SK-N-SH treated with all-trans-retinoic acid at 6 μM for 48 hours (cell line): ENCODE measurements at regions not wholly inside any gene's neighbourhood (a gene's known extent, or its start where the extent isn't known, plus 50 kb on each side); places are given as distances from the start of the nearest gene placed in this dataset.

Experiments used
- ARNTL ChIP-seq: fragments of 450-650 bp; formaldehyde crosslinking; IDR thresholded peaks from 2 replicates; pipeline ENCODE4 v1.5.0; 2020; ENCODE audit warnings: low read depth, mild to moderate bottlenecking, moderate library complexity, borderline replicate concordance
- CREB5 ChIP-seq: fragments of 250-450 bp; sonication (Bioruptor Pico); IDR thresholded peaks from 2 replicates; pipeline ENCODE4 v1.5.1; 2020; ENCODE audit warnings: low read depth, mild to moderate bottlenecking, moderate library complexity
- CSDC2 ChIP-seq: fragments of 250-450 bp; sonication (Bioruptor Pico); IDR thresholded peaks from 2 replicates; pipeline ENCODE4 v1.5.0; 2020; ENCODE audit warnings: mild to moderate bottlenecking, moderate library complexity
- GLIS3 ChIP-seq: fragments of 250-450 bp; sonication (Bioruptor Pico); IDR thresholded peaks from 2 replicates; pipeline ENCODE4 v1.5.0; 2020; ENCODE audit warnings: mild to moderate bottlenecking, moderate library complexity
- ISL1 ChIP-seq: fragments of 250-450 bp; sonication (Bioruptor Pico); IDR thresholded peaks from 2 replicates; pipeline ENCODE4 v2.1.2; 2022; ENCODE audit warnings: mild to moderate bottlenecking, moderate library complexity
- RARB ChIP-seq: fragments of 250-450 bp; sonication (Bioruptor Pico); IDR thresholded peaks from 2 replicates; pipeline ENCODE4 v1.8.0; 2021; ENCODE audit warnings: mild to moderate bottlenecking, moderate library complexity
- SNAI2 ChIP-seq: fragments of 250-450 bp; sonication (Bioruptor Pico); IDR thresholded peaks from 2 replicates; pipeline ENCODE4 v1.5.0; 2020; ENCODE audit warnings: mild to moderate bottlenecking, moderate library complexity
- TOX ChIP-seq: fragments of 250-450 bp; sonication (Bioruptor Pico); IDR thresholded peaks from 2 replicates; pipeline ENCODE4 v1.8.0; 2021; ENCODE audit warnings: mild to moderate bottlenecking, moderate library complexity, borderline replicate concordance
- ZFP3 ChIP-seq: fragments of 250-450 bp; sonication (Bioruptor Pico); IDR thresholded peaks from 2 replicates; pipeline ENCODE4 v1.5.0; 2020; ENCODE audit warnings: mild to moderate bottlenecking, moderate library complexity
- ZFP30 ChIP-seq: fragments of 450-650 bp; formaldehyde crosslinking; IDR thresholded peaks from 2 replicates; pipeline ENCODE4 v1.5.0; 2022; ENCODE audit warnings: mild to moderate bottlenecking, moderate library complexity
- ZNF565 ChIP-seq: fragments of 450-650 bp; formaldehyde crosslinking; conservative IDR thresholded peaks from 2 replicates; pipeline ENCODE4 v1.5.0; 2020; ENCODE audit warnings: low read depth, mild to moderate bottlenecking, moderate library complexity
- TF ChIP-seq, protein P1 (sequence below): fragments of 250-450 bp; sonication (Bioruptor Pico); IDR thresholded peaks from 2 replicates; pipeline ENCODE4 v1.8.0; 2020; ENCODE audit warnings: mild to moderate bottlenecking, moderate library complexity, borderline replicate concordance

DNA sequence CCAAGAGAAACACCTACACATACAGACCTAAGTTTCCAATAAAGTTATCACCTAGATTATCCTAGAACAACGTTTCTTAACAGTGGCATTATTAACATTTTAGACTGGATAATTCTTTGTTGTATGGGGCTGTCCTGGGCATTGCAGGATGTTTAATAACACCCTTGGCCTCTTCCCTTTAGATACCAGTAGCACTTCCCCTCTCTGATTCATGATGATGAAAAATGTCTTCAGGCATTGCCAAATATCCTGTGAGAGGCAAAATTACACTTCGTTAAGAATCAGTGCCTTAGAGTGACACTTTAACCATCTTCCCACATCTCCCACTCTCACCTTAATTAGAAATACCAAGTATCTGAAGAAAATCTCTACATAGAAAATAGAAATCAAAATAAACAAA, 352.6 kb downstream of the CGGBP1 start:
- TF ChIP-seq, protein P1, sequence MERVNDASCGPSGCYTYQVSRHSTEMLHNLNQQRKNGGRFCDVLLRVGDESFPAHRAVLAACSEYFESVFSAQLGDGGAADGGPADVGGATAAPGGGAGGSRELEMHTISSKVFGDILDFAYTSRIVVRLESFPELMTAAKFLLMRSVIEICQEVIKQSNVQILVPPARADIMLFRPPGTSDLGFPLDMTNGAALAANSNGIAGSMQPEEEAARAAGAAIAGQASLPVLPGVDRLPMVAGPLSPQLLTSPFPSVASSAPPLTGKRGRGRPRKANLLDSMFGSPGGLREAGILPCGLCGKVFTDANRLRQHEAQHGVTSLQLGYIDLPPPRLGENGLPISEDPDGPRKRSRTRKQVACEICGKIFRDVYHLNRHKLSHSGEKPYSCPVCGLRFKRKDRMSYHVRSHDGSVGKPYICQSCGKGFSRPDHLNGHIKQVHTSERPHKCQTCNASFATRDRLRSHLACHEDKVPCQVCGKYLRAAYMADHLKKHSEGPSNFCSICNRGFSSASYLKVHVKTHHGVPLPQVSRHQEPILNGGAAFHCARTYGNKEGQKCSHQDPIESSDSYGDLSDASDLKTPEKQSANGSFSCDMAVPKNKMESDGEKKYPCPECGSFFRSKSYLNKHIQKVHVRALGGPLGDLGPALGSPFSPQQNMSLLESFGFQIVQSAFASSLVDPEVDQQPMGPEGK (CRISPR knock-in tag), result no peak
- TF ChIP-seq ZFP3 (CRISPR knock-in tag) (no peak), ARNTL (CRISPR knock-in tag) (no peak), TOX (CRISPR knock-in tag) (no peak), GLIS3 (no peak), RARB (CRISPR knock-in tag) (no peak), SNAI2 (CRISPR knock-in tag) (no peak), ZFP30 (CRISPR knock-in tag) (no peak), CSDC2 (CRISPR knock-in tag) (no peak), CREB5 (CRISPR knock-in tag) (no peak), ZNF565 (CRISPR knock-in tag) (no peak), ISL1 (CRISPR knock-in tag) (no peak)
